ENCODE measurements at regions not wholly inside any gene's neighbourhood (a gene's known extent, or its start where the extent isn't known, plus 50 kb on each side); places are given as distances from the start of the nearest gene placed in this dataset.
"Not testable (repeated sequence)": the region's sequence is repeated elsewhere in the genome, so short reads cannot be mapped to it uniquely, and the experiment has no call there.

GRCh38 chr3:153634683-153635082 lies 472.7 kb downstream of the RAP2B start:
- TF ChIP-seq, protein P1, sequence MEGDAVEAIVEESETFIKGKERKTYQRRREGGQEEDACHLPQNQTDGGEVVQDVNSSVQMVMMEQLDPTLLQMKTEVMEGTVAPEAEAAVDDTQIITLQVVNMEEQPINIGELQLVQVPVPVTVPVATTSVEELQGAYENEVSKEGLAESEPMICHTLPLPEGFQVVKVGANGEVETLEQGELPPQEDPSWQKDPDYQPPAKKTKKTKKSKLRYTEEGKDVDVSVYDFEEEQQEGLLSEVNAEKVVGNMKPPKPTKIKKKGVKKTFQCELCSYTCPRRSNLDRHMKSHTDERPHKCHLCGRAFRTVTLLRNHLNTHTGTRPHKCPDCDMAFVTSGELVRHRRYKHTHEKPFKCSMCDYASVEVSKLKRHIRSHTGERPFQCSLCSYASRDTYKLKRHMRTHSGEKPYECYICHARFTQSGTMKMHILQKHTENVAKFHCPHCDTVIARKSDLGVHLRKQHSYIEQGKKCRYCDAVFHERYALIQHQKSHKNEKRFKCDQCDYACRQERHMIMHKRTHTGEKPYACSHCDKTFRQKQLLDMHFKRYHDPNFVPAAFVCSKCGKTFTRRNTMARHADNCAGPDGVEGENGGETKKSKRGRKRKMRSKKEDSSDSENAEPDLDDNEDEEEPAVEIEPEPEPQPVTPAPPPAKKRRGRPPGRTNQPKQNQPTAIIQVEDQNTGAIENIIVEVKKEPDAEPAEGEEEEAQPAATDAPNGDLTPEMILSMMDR (IDR thresholded peaks at IDR 0.05; ENCODE audit: borderline replicate concordance, control extremely low read depth, extremely low read depth, insufficient read depth, missing control alignments), result no peak
- DNase-seq (ENCODE audit: low spot score), result no peak
- in situ Hi-C loops (cut with MboI; ENCODE audit: low sequenced_read_pairs, unreplicated experiment), result no loop called here

- in situ Hi-C loops (cut with MboI; ENCODE audit: low sequenced_read_pairs, unreplicated experiment), result no loop called here
- TF ChIP-seq, protein P1 (IDR thresholded peaks at IDR 0.05; ENCODE audit: borderline replicate concordance, control extremely low read depth, extremely low read depth, insufficient read depth, missing control alignments), result no peak
- DNase-seq (ENCODE audit: low spot score), result no peak
Observed at GRCh38 chr3:153639631-153640030, 477.6 kb downstream of the RAP2B start.

GRCh38 chr3:153640689-153641665 lies 479.0 kb downstream of the RAP2B start:
- in situ Hi-C loops (cut with MboI; ENCODE audit: low sequenced_read_pairs, unreplicated experiment), result no loop called here
- TF ChIP-seq, protein P1 (IDR thresholded peaks at IDR 0.05; ENCODE audit: borderline replicate concordance, control extremely low read depth, extremely low read depth, insufficient read depth, missing control alignments), result no peak
- DNase-seq (ENCODE audit: low spot score), result no peak

DNA sequence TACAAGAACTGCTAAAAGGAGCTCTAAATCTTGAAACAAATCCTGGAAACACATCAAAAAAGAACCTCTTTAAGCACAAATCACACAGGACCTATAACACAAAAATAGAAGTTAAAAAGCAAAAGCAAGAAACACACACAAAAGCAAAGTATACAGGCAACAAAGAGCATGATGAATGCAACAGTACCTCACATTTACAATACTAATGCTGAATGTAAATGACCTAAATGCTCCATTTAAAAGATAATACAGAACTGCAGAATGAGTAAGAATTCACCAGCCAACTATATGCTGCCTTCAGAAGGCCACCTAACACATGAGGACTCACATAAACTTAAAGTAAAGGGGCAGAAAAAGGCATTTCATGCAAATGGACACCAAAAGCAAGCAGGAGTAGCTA lies 478.6 kb upstream of the ARHGEF26 start:
- in situ Hi-C loops (cut with MboI; ENCODE audit: low sequenced_read_pairs, unreplicated experiment); DNase-seq (ENCODE audit: low spot score): not testable (repeated sequence)

- in situ Hi-C loops (cut with MboI; ENCODE audit: low sequenced_read_pairs, unreplicated experiment); DNase-seq (ENCODE audit: low spot score): not testable (repeated sequence)
Observed at GRCh38 chr3:153643471-153643870, 477.7 kb upstream of the ARHGEF26 start.

DNA sequence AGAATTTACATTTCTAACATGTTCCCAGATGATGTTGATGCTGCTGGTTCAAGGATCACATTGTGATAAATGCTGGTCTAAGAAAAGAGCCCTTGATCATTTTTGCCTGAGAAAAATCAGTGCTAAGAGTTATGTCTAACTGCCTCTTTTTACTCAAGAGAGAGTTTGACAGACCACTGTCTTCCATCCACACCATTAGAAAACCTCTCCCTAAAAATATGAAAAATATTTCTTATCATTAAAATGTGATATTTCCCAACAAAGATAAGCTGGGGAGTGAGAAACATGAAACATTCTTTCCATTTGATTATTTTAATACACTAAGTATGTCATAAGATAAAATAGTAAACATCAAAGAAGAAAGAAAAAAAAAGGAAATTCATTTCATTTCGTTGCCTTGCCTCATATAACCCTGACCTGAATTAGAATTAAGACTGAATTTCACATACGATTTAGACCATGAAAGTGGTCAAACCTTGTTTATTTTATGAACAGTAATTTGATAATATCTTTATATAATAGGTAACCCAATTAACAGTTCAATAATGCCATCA lies 471.8 kb upstream of the ARHGEF26 start:
- TF ChIP-seq, protein P1 (IDR thresholded peaks at IDR 0.05; ENCODE audit: borderline replicate concordance, control extremely low read depth, extremely low read depth, insufficient read depth, missing control alignments), result no peak
- in situ Hi-C loops (cut with MboI; ENCODE audit: low sequenced_read_pairs, unreplicated experiment), result no loop called here
- no peak for DNase-seq (ENCODE audit: low spot score)

DNA sequence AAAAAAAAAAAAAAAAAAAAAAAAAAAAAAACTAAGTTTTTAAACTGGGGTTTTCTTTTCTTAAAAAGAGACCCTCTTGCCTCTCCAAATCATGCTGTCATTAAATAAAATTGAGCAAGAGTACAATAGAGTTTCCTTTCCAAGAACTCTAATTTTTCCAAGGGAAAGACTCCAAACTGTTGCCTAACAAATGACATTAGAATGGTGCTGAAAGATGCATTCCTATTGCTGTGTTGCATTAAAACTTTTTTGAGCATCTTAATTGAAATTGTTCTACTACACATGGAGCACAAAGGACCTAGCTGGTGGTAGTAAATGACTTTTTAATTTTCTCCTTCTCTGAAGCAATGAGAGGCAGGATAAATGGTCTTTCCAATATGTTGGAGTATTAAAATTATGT lies 469.1 kb upstream of the ARHGEF26 start:
- TF ChIP-seq, protein P1 (IDR thresholded peaks at IDR 0.05; ENCODE audit: borderline replicate concordance, control extremely low read depth, extremely low read depth, insufficient read depth, missing control alignments), result no peak
- in situ Hi-C loops (cut with MboI; ENCODE audit: low sequenced_read_pairs, unreplicated experiment), result no loop called here
- no peak for DNase-seq (ENCODE audit: low spot score)
